ENCODE measurements at regions not wholly inside any gene's neighbourhood (a gene's known extent, or its start where the extent isn't known, plus 50 kb on each side); places are given as distances from the start of the nearest gene placed in this dataset.
"Not testable (repeated sequence)": the region's sequence is repeated elsewhere in the genome, so short reads cannot be mapped to it uniquely, and the experiment has no call there.

GRCh38 chr12:61564466-61564865 is 695.7 kb upstream of the USP15 start:
- in situ Hi-C loops (cut with MboI; ENCODE audit: low pct_unique_long_range_greater_than_20kb, low sequenced_read_pairs, unreplicated experiment) = no loop called here
- DNase-seq (ENCODE audit: low spot score) = no peak
- TF ChIP-seq, protein P1, sequence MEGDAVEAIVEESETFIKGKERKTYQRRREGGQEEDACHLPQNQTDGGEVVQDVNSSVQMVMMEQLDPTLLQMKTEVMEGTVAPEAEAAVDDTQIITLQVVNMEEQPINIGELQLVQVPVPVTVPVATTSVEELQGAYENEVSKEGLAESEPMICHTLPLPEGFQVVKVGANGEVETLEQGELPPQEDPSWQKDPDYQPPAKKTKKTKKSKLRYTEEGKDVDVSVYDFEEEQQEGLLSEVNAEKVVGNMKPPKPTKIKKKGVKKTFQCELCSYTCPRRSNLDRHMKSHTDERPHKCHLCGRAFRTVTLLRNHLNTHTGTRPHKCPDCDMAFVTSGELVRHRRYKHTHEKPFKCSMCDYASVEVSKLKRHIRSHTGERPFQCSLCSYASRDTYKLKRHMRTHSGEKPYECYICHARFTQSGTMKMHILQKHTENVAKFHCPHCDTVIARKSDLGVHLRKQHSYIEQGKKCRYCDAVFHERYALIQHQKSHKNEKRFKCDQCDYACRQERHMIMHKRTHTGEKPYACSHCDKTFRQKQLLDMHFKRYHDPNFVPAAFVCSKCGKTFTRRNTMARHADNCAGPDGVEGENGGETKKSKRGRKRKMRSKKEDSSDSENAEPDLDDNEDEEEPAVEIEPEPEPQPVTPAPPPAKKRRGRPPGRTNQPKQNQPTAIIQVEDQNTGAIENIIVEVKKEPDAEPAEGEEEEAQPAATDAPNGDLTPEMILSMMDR (IDR thresholded peaks at IDR 0.05; ENCODE audit: extremely low read depth, insufficient read depth, missing control alignments) = no peak

GRCh38 chr12:61566183-61566582 is 694.0 kb upstream of the USP15 start:
- no peak for DNase-seq (ENCODE audit: low spot score)
- TF ChIP-seq, protein P1 (IDR thresholded peaks at IDR 0.05; ENCODE audit: extremely low read depth, insufficient read depth, missing control alignments) = no peak
- in situ Hi-C loops (cut with MboI; ENCODE audit: low pct_unique_long_range_greater_than_20kb, low sequenced_read_pairs, unreplicated experiment) = no loop called here

- no peak for DNase-seq (ENCODE audit: low spot score)
- TF ChIP-seq, protein P1 (IDR thresholded peaks at IDR 0.05; ENCODE audit: extremely low read depth, insufficient read depth, missing control alignments) = no peak
- in situ Hi-C loops (cut with MboI; ENCODE audit: low pct_unique_long_range_greater_than_20kb, low sequenced_read_pairs, unreplicated experiment) = no loop called here
These were observed 685.9 kb upstream of the USP15 start for GRCh38 chr12:61574339-61574738.

- in situ Hi-C loops (cut with MboI; ENCODE audit: low pct_unique_long_range_greater_than_20kb, low sequenced_read_pairs, unreplicated experiment) = no loop called here
- TF ChIP-seq, protein P1 (IDR thresholded peaks at IDR 0.05; ENCODE audit: extremely low read depth, insufficient read depth, missing control alignments) = no peak
- no peak for DNase-seq (ENCODE audit: low spot score)
These were observed 675.3 kb upstream of the USP15 start for GRCh38 chr12:61584943-61585342.

DNA sequence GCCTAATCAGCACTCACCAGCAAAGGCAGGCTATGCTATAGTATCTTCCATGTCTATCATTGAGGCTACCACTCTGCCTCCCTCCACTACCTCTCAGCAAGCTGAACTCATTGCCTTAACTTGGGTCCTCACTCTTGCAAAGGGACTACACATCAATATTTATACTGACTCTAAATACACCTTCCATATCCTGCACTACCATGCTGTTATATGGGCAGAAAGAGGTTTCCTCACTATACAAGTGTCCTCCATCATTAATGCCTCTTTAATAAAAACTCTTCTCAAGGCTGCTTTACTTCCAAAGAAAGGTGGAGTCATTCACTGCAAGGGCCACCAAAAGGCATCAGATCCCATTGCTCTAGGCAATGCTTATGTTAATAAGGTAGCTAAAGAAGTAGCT is 669.3 kb upstream of the USP15 start:
- DNase-seq (ENCODE audit: low spot score); in situ Hi-C loops (cut with MboI; ENCODE audit: low pct_unique_long_range_greater_than_20kb, low sequenced_read_pairs, unreplicated experiment): not testable (repeated sequence)

- DNase-seq (ENCODE audit: low spot score) = no peak
- in situ Hi-C loops (cut with MboI; ENCODE audit: low pct_unique_long_range_greater_than_20kb, low sequenced_read_pairs, unreplicated experiment) = no loop called here
- TF ChIP-seq, protein P1 (IDR thresholded peaks at IDR 0.05; ENCODE audit: extremely low read depth, insufficient read depth, missing control alignments) = no peak
These were observed 650.1 kb upstream of the USP15 start for GRCh38 chr12:61610143-61610542.

GRCh38 chr12:61629702-61630101 is 630.5 kb upstream of the USP15 start:
- no peak for DNase-seq (ENCODE audit: low spot score)
- TF ChIP-seq, protein P1 (IDR thresholded peaks at IDR 0.05; ENCODE audit: extremely low read depth, insufficient read depth, missing control alignments) = no peak
- in situ Hi-C loops (cut with MboI; ENCODE audit: low pct_unique_long_range_greater_than_20kb, low sequenced_read_pairs, unreplicated experiment) = no loop called here
